ENCODE measurements at regions not wholly inside any gene's neighbourhood (a gene's known extent, or its start where the extent isn't known, plus 50 kb on each side); places are given as distances from the start of the nearest gene placed in this dataset.

- Histone ChIP-seq H3K4me1 (no peaks in the 10 kb centered on the region), H3K27me3 (ENCODE audit: insufficient read depth in 3 of 3, low read length in 2 of 3) (no peaks in the 10 kb centered on the region), H3K36me3 (ENCODE audit: insufficient read depth in 1 of 2, low read depth in 1 of 2) (no peaks in the 10 kb centered on the region), H3K9me3 (no peaks in the 10 kb centered on the region), H3K4me3 (no peak overlapping the region), H3K27ac (no peak overlapping the region)
- intact Hi-C loops (cut with DNase I): no loop called here
- TF ChIP-seq CTCF (IDR thresholded peaks at IDR 0.05): no peak
- no peak for DNase-seq
- WGBS, 3 donors: 89 to 92% (median 91%) methylated on average over 1 of the region's 1 CpG
- ATAC-seq: no peak
Measured at GRCh38 chr4:157776930-157777528, 395.8 kb downstream of the GASK1B start.

GRCh38 chr4:157775971-157776370 is 396.9 kb downstream of the GASK1B start:
- no peak overlapping the region for H3K27ac ChIP-seq
- DNase-seq (no peak), ATAC-seq (no peak)
- H3K9me3 ChIP-seq: no peaks in the 10 kb centered on the region
- H3K27me3 ChIP-seq (ENCODE audit: insufficient read depth in 3 of 3, low read length in 2 of 3): no peaks in the 10 kb centered on the region
- intact Hi-C loops (cut with DNase I): no loop called here
- TF ChIP-seq CTCF (IDR thresholded peaks at IDR 0.05): no peak
- H3K4me3 ChIP-seq: no peak overlapping the region
- H3K4me1 ChIP-seq: no peaks in the 10 kb centered on the region
- H3K36me3 ChIP-seq (ENCODE audit: insufficient read depth in 1 of 2, low read depth in 1 of 2): no peaks in the 10 kb centered on the region

- ATAC-seq (no peak), DNase-seq (no peak)
- no peak for TF ChIP-seq CTCF (IDR thresholded peaks at IDR 0.05)
- no peak overlapping the region for H3K27ac ChIP-seq
- H3K36me3 ChIP-seq (ENCODE audit: insufficient read depth in 1 of 2, low read depth in 1 of 2): no peaks in the 10 kb centered on the region
- intact Hi-C loops (cut with DNase I): no loop called here
- no peaks in the 10 kb centered on the region for H3K27me3 ChIP-seq (ENCODE audit: insufficient read depth in 3 of 3, low read length in 2 of 3)
- H3K4me3 ChIP-seq: no peak overlapping the region
- WGBS, 3 donors: 87 to 91% (median 89%) methylated on average over 1 of the region's 1 CpG
- H3K4me1 ChIP-seq: no peaks in the 10 kb centered on the region
- no peaks in the 10 kb centered on the region for H3K9me3 ChIP-seq
Measured at GRCh38 chr4:157772907-157773306, 399.9 kb downstream of the GASK1B start.

GRCh38 chr4:157768419-157768818 is 404.4 kb downstream of the GASK1B start:
- H3K27ac ChIP-seq: no peak overlapping the region
- H3K4me3 ChIP-seq: no peak overlapping the region
- H3K9me3 ChIP-seq: no peaks in the 10 kb centered on the region
- WGBS, 3 donors: 59 to 81% (median 60%) methylated on average over 1 of the region's 1 CpG
- intact Hi-C loops (cut with DNase I): no loop called here
- no peaks in the 10 kb centered on the region for H3K36me3 ChIP-seq (ENCODE audit: insufficient read depth in 1 of 2, low read depth in 1 of 2)
- DNase-seq (no peak), ATAC-seq (no peak)
- no peaks in the 10 kb centered on the region for H3K4me1 ChIP-seq
- TF ChIP-seq CTCF (IDR thresholded peaks at IDR 0.05): no peak
- no peaks in the 10 kb centered on the region for H3K27me3 ChIP-seq (ENCODE audit: insufficient read depth in 3 of 3, low read length in 2 of 3)

GRCh38 chr4:157763490-157763889 is 409.3 kb downstream of the GASK1B start:
- intact Hi-C loops (cut with DNase I): no loop called here
- Histone ChIP-seq H3K27ac (no peak overlapping the region), H3K4me1 (no peaks in the 10 kb centered on the region), H3K36me3 (ENCODE audit: insufficient read depth in 1 of 2, low read depth in 1 of 2) (no peaks in the 10 kb centered on the region), H3K27me3 (ENCODE audit: insufficient read depth in 3 of 3, low read length in 2 of 3) (no peaks in the 10 kb centered on the region), H3K4me3 (no peak overlapping the region), H3K9me3 (no peaks in the 10 kb centered on the region)
- ATAC-seq (no peak), DNase-seq (no peak)
- no peak for TF ChIP-seq CTCF (IDR thresholded peaks at IDR 0.05)
- WGBS, 3 donors: 73 to 76% (median 75%) methylated on average over 1 of the region's 1 CpG

All from psoas muscle (tissue), 7 donors.